SU-DHL-6 (cell line): ENCODE measurements at regions not wholly inside any gene's neighbourhood (a gene's known extent, or its start where the extent isn't known, plus 50 kb on each side); places are given as distances from the start of the nearest gene placed in this dataset.

Source experiments
- H2AFZ ChIP-seq: fragments of 200-600 bp; sonication (generic); 2 replicates; pipeline ENCODE4 v1.6.1; 2014; ENCODE audit warnings: low read depth, mild to moderate bottlenecking, moderate library complexity, mixed read lengths, antibody characterized with exemption, low read length; ENCODE audit not compliant: severe bottlenecking
- H3F3A ChIP-seq: fragments of 200-600 bp; shearing (Covaris generic); 2 replicates; pipeline ENCODE4 v1.6.0; 2016; ENCODE audit warnings: antibody characterized with exemption, mild to moderate bottlenecking; ENCODE audit not compliant: insufficient read depth
- H3K27ac ChIP-seq: fragments of 200-600 bp; sonication (generic); 2 replicates; pipeline ENCODE4 v1.5.1; 2016; ENCODE audit warnings: low read depth, mild to moderate bottlenecking, low read length, moderate library complexity, mixed read lengths
- H3K27me3 ChIP-seq: fragments of 200-600 bp; sonication (generic), shearing (Covaris generic); 2 replicates; pipeline ENCODE4 v1.6.0; 2014; ENCODE audit warnings: mild to moderate bottlenecking, low read length
- H3K36me3 ChIP-seq: fragments of 200-600 bp; sonication (generic); 2 replicates; pipeline ENCODE4 v1.6.1; 2014; ENCODE audit warnings: mild to moderate bottlenecking, low read length, mixed read lengths
- H3K4me2 ChIP-seq: fragments of 300-600, 200-600 bp; shearing (Covaris generic), sonication (generic); 2 replicates; pipeline ENCODE4 v1.6.0; 2014; ENCODE audit warnings: low read length, low read depth, mild to moderate bottlenecking; ENCODE audit not compliant: poor library complexity, severe bottlenecking
- H3K4me3 ChIP-seq: fragments of 200-600 bp; sonication (generic); 2 replicates; pipeline ENCODE4 v1.5.1; 2014; ENCODE audit warnings: antibody characterized with exemption, low read length, mild to moderate bottlenecking, mixed read lengths; ENCODE audit not compliant: insufficient read depth, poor library complexity, severe bottlenecking
- H3K79me2 ChIP-seq: fragments of 200-600 bp; sonication (generic); 2 replicates; pipeline ENCODE4 v1.6.1; 2014; ENCODE audit warnings: mild to moderate bottlenecking, low read length, moderate library complexity; ENCODE audit not compliant: insufficient read depth
- H3K9ac ChIP-seq: fragments of 200-600 bp; sonication (generic); 2 replicates; pipeline ENCODE4 v1.7.0; 2014; ENCODE audit warnings: mild to moderate bottlenecking, low read length
- H3K9me2 ChIP-seq: fragments of 200-600 bp; sonication (generic); replicated peaks from 2 replicates; pipeline ENCODE4 v1.6.1; 2014; ENCODE audit warnings: low read length; ENCODE audit not compliant: insufficient read depth
- H3K9me3 ChIP-seq: fragments of 200-600 bp; sonication (generic); 2 replicates; pipeline ENCODE4 v1.6.1; 2014; ENCODE audit warnings: low read length, mixed read lengths; ENCODE audit not compliant: insufficient read depth
- H4K20me1 ChIP-seq: fragments of 200-600 bp; sonication (generic); 2 replicates; pipeline ENCODE4 v1.6.1; 2014; ENCODE audit warnings: low read depth, mild to moderate bottlenecking, antibody characterized with exemption, low read length, moderate library complexity, mixed read lengths
- EZH2phosphoT487 ChIP-seq: fragments of 200-600 bp; sonication (generic), shearing (Covaris generic); conservative IDR thresholded peaks from 2 replicates; pipeline ENCODE4 v1.6.1; 2018; ENCODE audit warnings: mild to moderate bottlenecking, antibody characterized with exemption, low read length, moderate library complexity, mixed read lengths
- TF ChIP-seq, protein P1 (sequence below): fragments of 200-600 bp; sonication (generic); IDR thresholded peaks from one replicate; pipeline ENCODE4 v1.5.1; 2017; ENCODE audit warnings: antibody characterized with exemption, mild to moderate bottlenecking, low read length, moderate library complexity; ENCODE audit not compliant: insufficient read depth, poor library complexity, severe bottlenecking

DNA sequence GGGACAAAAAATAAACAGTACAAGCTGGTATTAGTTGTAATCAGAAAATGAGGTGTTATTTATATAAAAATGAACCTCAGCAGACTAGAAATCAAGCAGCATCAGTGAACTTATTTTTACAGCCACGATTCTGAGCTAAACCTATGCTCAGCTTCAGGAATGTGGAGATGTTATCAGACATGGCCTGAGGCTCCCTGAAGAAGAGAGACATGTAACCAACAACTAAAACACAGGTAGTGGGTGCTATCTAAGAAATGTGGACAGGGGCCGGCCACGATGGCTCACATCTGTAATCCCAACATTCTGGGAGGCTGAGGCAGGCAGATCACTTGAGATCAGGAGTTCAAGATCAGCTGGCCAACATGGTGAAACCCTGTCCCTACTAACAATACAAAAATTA is 534.3 kb downstream of the VRK1 start:
- no peak for TF ChIP-seq EZH2phosphoT487
- TF ChIP-seq, protein P1, sequence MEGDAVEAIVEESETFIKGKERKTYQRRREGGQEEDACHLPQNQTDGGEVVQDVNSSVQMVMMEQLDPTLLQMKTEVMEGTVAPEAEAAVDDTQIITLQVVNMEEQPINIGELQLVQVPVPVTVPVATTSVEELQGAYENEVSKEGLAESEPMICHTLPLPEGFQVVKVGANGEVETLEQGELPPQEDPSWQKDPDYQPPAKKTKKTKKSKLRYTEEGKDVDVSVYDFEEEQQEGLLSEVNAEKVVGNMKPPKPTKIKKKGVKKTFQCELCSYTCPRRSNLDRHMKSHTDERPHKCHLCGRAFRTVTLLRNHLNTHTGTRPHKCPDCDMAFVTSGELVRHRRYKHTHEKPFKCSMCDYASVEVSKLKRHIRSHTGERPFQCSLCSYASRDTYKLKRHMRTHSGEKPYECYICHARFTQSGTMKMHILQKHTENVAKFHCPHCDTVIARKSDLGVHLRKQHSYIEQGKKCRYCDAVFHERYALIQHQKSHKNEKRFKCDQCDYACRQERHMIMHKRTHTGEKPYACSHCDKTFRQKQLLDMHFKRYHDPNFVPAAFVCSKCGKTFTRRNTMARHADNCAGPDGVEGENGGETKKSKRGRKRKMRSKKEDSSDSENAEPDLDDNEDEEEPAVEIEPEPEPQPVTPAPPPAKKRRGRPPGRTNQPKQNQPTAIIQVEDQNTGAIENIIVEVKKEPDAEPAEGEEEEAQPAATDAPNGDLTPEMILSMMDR: no peak
- H3K9ac ChIP-seq: no peak overlapping the region
- H3K4me2 ChIP-seq: no peak overlapping the region
- H3K9me2 ChIP-seq: no peaks in the 10 kb centered on the region
- no peaks in the 10 kb centered on the region for H3F3A ChIP-seq
- no peaks in the 10 kb centered on the region for H3K27me3 ChIP-seq
- no peak overlapping the region for H2AFZ ChIP-seq
- no peaks in the 10 kb centered on the region for H4K20me1 ChIP-seq
- H3K27ac ChIP-seq: no peak overlapping the region
- no peaks in the 10 kb centered on the region for H3K9me3 ChIP-seq
- H3K79me2 ChIP-seq: no peaks in the 10 kb centered on the region
- H3K4me3 ChIP-seq: no peak overlapping the region
- H3K36me3 ChIP-seq: no peaks in the 10 kb centered on the region

DNA sequence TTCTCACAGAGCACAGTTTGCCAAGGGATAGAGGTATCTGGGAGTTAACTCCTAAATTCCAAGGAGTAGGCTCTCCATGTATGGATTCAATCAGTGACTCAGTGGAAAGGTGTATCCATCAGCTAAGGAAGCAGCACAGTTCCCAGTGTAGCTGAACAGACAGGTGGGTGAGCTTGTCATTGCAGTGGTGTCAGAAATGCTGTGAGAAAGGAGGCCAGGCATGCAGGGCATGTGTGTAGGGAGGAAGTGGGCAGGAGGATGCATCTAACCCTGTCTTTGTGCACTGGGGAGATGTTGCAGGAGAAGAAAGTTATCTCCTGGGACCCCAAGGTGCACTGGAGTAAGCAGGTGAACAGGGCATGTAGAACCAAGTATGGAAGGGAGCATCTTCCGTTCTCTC is 539.0 kb downstream of the VRK1 start:
- TF ChIP-seq, protein P1: no peak
- Histone ChIP-seq H3K4me2 (no peak overlapping the region), H3K36me3 (no peaks in the 10 kb centered on the region), H3K9me3 (no peaks in the 10 kb centered on the region), H3K27me3 (no peaks in the 10 kb centered on the region), H3K9me2 (no peaks in the 10 kb centered on the region), H3F3A (no peaks in the 10 kb centered on the region), H3K27ac (no peak overlapping the region), H4K20me1 (no peaks in the 10 kb centered on the region), H2AFZ (no peak overlapping the region), H3K79me2 (no peaks in the 10 kb centered on the region), H3K9ac (no peak overlapping the region), H3K4me3 (no peak overlapping the region)

DNA sequence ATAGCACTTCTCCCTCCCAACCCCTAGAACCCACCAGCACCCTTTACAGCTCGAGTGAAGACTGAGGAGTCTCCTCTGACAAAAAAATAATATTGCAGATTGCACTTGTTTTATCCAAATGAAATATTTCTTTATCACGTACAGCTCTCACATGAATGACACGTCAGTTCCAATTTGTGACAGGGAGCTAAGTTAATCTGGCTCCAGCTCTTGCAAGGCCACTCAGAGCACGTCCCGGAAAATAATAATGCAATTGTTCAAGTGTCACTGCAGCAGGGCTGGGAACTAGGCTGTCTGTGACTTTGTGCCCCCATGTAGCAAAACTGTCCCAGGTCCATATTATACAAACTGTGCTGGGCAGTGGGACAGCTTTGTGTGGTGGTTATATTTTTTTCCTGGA is 539.6 kb downstream of the VRK1 start:
- Histone ChIP-seq H3K79me2 (no peaks in the 10 kb centered on the region), H4K20me1 (no peaks in the 10 kb centered on the region), H3K27ac (no peak overlapping the region), H3K9me2 (no peaks in the 10 kb centered on the region), H3K36me3 (no peaks in the 10 kb centered on the region), H3K9me3 (no peaks in the 10 kb centered on the region), H3K4me2 (no peak overlapping the region), H3K27me3 (no peaks in the 10 kb centered on the region), H3K4me3 (no peak overlapping the region), H2AFZ (no peak overlapping the region), H3F3A (no peaks in the 10 kb centered on the region), H3K9ac (no peak overlapping the region)
- TF ChIP-seq EZH2phosphoT487: no peak
- TF ChIP-seq, protein P1: no peak

DNA sequence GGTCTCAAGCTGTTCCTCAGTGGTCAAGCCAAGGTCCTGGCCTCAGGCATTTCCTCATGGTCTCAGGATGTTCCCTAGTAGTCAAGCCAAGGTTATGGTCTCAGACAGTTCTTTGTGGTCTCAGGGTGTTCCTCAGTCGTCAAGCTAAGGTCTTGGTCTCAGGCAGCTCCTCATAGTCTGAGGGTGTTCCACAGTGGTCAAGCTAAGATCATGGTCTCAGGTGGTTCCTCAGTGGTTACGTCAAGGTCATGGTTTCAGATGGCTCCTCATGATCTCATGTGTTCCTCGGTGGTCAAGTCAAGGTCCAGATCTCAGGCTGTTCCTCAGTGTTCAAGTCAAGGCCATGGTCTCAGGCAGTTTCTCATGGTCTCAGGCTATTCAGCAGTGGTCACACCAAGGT is 540.1 kb downstream of the VRK1 start:
- Histone ChIP-seq H2AFZ (no peak overlapping the region), H4K20me1 (no peaks in the 10 kb centered on the region)

More for the DNA sequence above, 540.1 kb downstream of the VRK1 start:
- Histone ChIP-seq H3K79me2 (no peaks in the 10 kb centered on the region), H3K9me2 (no peaks in the 10 kb centered on the region), H3F3A (no peaks in the 10 kb centered on the region), H3K9ac (no peak overlapping the region), H3K27ac (no peak overlapping the region), H3K27me3 (no peaks in the 10 kb centered on the region), H3K4me3 (no peak overlapping the region), H3K36me3 (no peaks in the 10 kb centered on the region), H3K4me2 (no peak overlapping the region), H3K9me3 (no peaks in the 10 kb centered on the region)
- TF ChIP-seq, protein P1: no peak
- no peak for TF ChIP-seq EZH2phosphoT487
